HL-60 (cell line): ENCODE measurements at regions not wholly inside any gene's neighbourhood (a gene's known extent, or its start where the extent isn't known, plus 50 kb on each side); places are given as distances from the start of the nearest gene placed in this dataset.

Source experiments
- DNase-seq, 2 experiments: peaks; one replicate each; pipeline ENCODE4 v3.0.0-alpha.2; 2010 to 2020; ENCODE audit warnings: low read depth in 1 of 2, low spot score in 1 of 2
- H3K27ac ChIP-seq: fragments of 250-450 bp; sonication (Bioruptor Pico); replicated peaks from 2 replicates; pipeline ENCODE4 v1.5.1; 2020; ENCODE audit warnings: mild to moderate bottlenecking, moderate library complexity
- H3K27me3 ChIP-seq: fragments of 250-450 bp; sonication (Bioruptor Pico); 2 replicates; pipeline ENCODE4 v1.5.1; 2021; ENCODE audit warnings: mild to moderate bottlenecking, moderate library complexity; ENCODE audit not compliant: insufficient read depth, poor library complexity, severe bottlenecking
- H3K4me3 ChIP-seq: replicated peaks from 2 replicates; pipeline ENCODE4 v1.5.1; 2011; ENCODE audit warnings: mild to moderate bottlenecking, control low read depth, low read length; ENCODE audit not compliant: insufficient read depth
- GABPA ChIP-seq: IDR thresholded peaks from 2 replicates; pipeline ENCODE4 v1.6.1; 2012; ENCODE audit warnings: low read depth
- POLR2AphosphoS5 ChIP-seq: IDR thresholded peaks from 2 replicates; pipeline ENCODE4 v1.6.1; 2012; ENCODE audit warnings: low read depth
- SPI1 ChIP-seq: IDR thresholded peaks from 2 replicates; pipeline ENCODE4 v1.6.1; 2012; ENCODE audit warnings: low read depth, mild to moderate bottlenecking, borderline replicate concordance
- TF ChIP-seq, protein P1 (sequence below): IDR thresholded peaks from 2 replicates; pipeline ENCODE4 v1.6.1; 2012; ENCODE audit warnings: low read depth; ENCODE audit not compliant: insufficient replicate concordance
- TF ChIP-seq, protein P2 (sequence below): IDR thresholded peaks from one replicate; pipeline ENCODE4 v1.5.1; 2011; ENCODE audit warnings: low read length, control low read depth, inconsistent platforms; ENCODE audit not compliant: insufficient read depth

DNA sequence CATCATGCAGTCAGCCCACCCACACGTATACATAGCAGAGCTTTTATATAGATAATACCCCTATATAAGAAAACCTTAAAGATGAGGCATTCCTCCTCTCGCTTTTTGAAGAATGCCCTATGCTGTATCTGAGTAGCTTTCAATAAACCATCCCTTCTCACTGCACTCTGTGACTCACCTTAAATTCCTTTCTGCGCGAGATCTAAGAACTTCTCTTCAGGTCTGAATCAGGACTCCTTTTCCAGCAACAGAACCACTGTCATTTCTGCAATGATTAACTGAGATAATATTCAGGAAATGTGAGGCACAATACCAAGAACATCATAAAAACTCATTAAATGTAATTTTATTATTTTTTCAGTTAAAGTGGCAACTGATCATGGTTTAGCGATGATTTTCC, 76.4 kb upstream of the DCLK2 start:
- Histone ChIP-seq H3K27ac (no peak overlapping the region), H3K27me3 (peaks cover 7% of the 10 kb centered on the region), H3K4me3 (no peak overlapping the region)
- no peak for DNase-seq
- TF ChIP-seq, protein P1, sequence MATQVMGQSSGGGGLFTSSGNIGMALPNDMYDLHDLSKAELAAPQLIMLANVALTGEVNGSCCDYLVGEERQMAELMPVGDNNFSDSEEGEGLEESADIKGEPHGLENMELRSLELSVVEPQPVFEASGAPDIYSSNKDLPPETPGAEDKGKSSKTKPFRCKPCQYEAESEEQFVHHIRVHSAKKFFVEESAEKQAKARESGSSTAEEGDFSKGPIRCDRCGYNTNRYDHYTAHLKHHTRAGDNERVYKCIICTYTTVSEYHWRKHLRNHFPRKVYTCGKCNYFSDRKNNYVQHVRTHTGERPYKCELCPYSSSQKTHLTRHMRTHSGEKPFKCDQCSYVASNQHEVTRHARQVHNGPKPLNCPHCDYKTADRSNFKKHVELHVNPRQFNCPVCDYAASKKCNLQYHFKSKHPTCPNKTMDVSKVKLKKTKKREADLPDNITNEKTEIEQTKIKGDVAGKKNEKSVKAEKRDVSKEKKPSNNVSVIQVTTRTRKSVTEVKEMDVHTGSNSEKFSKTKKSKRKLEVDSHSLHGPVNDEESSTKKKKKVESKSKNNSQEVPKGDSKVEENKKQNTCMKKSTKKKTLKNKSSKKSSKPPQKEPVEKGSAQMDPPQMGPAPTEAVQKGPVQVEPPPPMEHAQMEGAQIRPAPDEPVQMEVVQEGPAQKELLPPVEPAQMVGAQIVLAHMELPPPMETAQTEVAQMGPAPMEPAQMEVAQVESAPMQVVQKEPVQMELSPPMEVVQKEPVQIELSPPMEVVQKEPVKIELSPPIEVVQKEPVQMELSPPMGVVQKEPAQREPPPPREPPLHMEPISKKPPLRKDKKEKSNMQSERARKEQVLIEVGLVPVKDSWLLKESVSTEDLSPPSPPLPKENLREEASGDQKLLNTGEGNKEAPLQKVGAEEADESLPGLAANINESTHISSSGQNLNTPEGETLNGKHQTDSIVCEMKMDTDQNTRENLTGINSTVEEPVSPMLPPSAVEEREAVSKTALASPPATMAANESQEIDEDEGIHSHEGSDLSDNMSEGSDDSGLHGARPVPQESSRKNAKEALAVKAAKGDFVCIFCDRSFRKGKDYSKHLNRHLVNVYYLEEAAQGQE = no peak
- TF ChIP-seq GABPA = no peak
- TF ChIP-seq, protein P2, sequence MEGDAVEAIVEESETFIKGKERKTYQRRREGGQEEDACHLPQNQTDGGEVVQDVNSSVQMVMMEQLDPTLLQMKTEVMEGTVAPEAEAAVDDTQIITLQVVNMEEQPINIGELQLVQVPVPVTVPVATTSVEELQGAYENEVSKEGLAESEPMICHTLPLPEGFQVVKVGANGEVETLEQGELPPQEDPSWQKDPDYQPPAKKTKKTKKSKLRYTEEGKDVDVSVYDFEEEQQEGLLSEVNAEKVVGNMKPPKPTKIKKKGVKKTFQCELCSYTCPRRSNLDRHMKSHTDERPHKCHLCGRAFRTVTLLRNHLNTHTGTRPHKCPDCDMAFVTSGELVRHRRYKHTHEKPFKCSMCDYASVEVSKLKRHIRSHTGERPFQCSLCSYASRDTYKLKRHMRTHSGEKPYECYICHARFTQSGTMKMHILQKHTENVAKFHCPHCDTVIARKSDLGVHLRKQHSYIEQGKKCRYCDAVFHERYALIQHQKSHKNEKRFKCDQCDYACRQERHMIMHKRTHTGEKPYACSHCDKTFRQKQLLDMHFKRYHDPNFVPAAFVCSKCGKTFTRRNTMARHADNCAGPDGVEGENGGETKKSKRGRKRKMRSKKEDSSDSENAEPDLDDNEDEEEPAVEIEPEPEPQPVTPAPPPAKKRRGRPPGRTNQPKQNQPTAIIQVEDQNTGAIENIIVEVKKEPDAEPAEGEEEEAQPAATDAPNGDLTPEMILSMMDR = no peak
- no peak for TF ChIP-seq SPI1
- no peak for TF ChIP-seq POLR2AphosphoS5

DNA sequence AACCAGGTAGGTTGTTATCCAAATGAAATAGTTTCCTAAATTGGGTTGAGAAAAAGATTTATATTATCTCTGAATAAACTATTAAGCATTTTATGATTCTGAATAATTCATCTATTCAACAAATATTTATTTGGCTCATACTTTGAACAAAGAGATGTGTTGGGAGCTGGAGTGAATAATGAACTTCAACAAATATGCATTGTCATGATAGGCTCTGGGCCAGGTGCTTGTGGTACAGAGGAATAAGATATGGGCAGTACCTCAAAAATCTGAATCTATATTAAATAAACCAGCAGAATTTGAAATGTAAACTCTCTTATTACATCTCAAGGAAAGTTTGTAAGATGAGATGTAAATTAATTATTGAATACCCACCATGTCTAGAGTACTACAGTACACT, 75.7 kb upstream of the DCLK2 start:
- no peak for DNase-seq
- Histone ChIP-seq H3K27me3 (peaks cover 7% of the 10 kb centered on the region), H3K4me3 (no peak overlapping the region), H3K27ac (no peak overlapping the region)
- TF ChIP-seq, protein P1 = no peak
- TF ChIP-seq GABPA = no peak
- TF ChIP-seq, protein P2 = no peak
- no peak for TF ChIP-seq SPI1
- TF ChIP-seq POLR2AphosphoS5 = no peak

DNA sequence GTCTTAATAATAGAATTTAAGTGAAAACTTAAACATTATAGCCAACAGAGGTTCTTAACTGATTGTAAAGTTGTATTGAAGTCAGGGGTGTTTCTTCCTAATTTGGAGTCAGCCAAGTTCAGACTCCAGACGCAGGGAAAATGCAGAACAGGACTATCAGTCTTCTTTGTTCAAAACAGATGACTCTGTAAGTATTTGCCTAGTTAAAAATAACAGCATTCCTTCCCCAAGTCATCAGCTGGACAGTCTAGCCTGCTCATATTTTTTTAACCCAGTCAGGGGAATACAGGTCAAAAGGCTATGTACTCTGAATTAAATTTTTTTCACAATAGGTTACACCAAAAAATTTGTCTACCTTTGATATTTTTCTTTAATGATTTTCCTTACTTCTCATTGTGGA, 73.8 kb upstream of the DCLK2 start:
- TF ChIP-seq SPI1 (no peak), POLR2AphosphoS5 (no peak), GABPA (no peak)
- TF ChIP-seq, protein P2 = no peak
- TF ChIP-seq, protein P1 = no peak
- H3K4me3 ChIP-seq = no peak overlapping the region
- DNase-seq = no peak
- no peak overlapping the region for H3K27ac ChIP-seq
- H3K27me3 ChIP-seq = peaks cover 7% of the 10 kb centered on the region
